Stimulated activated CD4-positive, alpha-beta T cell treated with anti-CD3 and anti-CD28 coated beads, Interleukin-12 subunit alpha, Interleukin-12 subunit beta, amount 100 ng/mL, for 24 hours (primary cell): ENCODE measurements at regions not wholly inside any gene's neighbourhood (a gene's known extent, or its start where the extent isn't known, plus 50 kb on each side); places are given as distances from the start of the nearest gene placed in this dataset.

Experiments
- DNase-seq, 2 experiments: peaks; one replicate each; pipeline ENCODE4 v3.0.0-alpha.2; 2020; ENCODE audit warnings: low read depth in 2 of 2

GRCh38 chrX:39905946-39906345 is 191.8 kb downstream of the BCOR start:
- DNase-seq, result no peak

DNA sequence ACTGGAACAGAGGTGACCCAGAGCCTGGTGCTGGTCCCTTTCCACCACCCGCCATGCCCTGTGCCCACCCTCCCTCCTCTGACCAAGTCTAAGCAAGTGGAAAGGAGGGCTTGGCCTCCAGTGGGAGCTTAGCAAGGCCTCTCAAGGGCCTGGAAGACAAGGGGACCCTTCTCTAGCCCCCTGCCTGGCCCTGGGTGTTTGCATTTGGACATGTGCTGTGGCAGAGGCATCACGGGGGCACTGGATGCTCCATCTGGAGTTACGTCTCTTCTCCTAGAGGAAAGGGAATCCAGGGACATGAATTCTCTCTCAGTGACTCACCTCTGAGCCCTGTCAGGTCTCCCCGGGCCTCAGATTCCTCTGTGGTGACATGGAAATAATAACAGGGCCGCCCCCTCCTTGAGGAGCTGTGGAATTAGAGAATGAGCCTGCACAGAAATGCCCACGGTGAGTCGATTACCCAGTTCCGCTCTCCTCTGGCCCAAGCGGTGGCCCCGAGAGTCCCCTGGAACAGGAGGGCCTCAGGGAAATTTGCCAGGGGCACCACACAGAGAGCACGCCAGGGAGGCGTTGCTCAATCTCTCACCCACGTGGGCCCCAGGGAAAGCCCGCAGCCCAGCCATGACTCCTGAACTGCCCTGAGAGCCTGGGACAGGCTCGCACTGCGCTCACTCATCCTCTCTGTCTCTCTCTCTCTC is 189.6 kb downstream of the BCOR start:
- no peak for DNase-seq

GRCh38 chrX:39909996-39910395 is 187.8 kb downstream of the BCOR start:
- DNase-seq, result no peak

DNA sequence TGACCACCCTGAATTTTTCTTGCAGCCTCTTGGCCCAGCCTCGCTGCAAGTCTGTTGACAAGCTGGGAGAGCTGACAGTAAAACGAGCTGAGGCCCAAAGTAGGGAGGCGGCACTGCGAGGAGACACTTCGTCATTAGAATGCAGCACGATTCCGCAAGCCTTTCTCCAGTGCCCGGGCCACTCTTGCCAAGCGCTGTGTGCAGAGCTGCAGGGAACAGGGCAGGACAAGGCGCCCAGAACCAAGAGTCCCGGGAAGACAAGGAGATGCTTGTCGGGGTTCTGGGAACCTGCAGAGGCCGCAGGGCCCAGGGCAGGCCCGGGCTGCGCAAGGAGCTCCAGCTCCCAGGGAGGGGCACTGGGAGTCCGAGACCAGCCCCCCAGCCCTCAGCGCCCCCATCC is 187.1 kb downstream of the BCOR start:
- no peak for DNase-seq

DNA sequence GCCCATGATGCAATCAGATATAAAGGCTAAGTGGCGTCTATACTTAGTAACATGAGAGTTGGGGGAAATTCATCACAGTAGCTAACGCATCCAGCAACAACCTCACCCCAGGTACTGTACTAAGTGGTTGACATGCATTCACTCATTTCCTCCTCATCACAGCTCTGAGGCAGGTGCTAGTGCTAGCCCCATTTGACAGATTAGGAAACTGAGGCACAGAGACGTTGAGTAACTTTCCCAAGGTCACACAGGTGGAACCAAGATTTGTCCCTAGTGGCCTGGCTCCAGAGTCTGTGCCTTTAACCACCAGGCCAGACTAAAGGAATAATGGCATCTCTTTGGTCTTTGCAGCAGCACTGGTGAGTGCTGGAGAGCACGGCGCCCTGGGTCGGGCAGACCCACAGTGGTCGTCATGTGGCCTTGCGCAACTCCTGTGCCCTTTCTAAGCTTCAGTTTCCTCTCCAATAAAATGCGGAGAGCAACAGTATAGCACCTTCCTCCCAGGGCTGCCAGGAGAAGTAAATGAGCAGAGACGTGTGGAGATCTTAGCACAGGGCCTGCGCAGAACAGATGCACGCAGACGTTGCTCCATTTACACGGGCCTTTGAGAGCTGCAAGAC is 186.4 kb downstream of the BCOR start:
- DNase-seq, result no peak

DNA sequence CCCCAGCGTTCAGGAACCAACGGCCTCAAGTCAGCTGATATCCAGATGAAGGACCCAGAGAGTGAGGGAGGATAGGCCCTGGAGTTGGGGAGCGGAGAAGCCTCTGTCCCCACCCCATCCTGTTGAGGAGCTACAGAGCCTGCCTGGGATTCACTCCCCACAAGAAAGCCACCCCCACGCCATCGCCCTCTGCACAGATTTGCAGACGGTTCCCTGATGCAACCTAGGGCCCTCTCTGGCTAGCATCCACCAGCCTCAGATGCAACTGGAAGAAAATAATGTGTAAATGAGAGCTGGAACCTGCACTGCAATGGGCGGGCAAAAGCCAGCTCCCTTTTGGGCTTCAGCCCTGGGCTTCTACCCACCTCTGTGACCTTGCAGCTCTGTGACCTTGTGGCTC is 185.6 kb downstream of the BCOR start:
- no peak for DNase-seq

- no peak for DNase-seq
These were observed 182.7 kb downstream of the BCOR start for GRCh38 chrX:39915081-39915480.

DNA sequence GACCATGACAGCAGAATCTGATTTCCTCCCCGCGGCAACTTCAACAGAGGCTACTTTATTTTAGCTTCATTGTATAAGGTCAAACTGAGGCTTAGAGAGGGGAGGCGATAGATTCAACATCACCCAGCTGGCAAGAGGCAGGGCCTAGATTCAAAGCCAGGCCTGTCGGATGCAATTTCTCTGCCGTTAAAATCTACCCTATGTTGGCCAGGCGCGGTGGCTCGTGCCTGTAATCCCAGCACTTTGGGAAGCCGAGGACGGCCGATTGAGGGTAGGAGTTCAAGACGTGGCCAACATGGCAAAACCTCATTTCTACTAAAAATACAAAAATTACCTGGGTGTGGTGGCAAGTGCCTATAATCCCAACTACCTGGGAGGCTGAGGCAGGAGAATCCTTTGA is 182.2 kb downstream of the BCOR start:
- DNase-seq, result no peak

GRCh38 chrX:39921838-39922237 is 175.9 kb downstream of the BCOR start:
- DNase-seq, result no peak

DNA sequence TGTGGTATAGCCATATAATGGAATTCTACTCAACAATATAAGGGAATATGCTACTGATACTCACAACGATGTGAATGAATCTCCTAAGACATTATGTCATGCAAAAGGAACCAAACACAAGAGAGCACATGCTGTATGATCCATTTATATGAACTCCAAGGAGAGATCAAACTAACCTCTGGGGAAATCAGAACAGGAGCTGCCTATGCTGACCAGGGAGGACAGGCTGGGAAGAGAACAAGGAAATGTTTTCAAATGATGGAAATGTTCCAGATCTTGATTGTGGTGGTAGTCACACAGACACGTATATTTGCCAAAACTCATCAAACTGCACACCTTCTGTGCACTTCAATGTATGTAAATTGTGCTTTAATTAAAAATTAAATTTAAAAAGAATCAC is 175.3 kb downstream of the BCOR start:
- no peak for DNase-seq

GRCh38 chrX:39922926-39923325 is 174.8 kb downstream of the BCOR start:
- no peak for DNase-seq

DNA sequence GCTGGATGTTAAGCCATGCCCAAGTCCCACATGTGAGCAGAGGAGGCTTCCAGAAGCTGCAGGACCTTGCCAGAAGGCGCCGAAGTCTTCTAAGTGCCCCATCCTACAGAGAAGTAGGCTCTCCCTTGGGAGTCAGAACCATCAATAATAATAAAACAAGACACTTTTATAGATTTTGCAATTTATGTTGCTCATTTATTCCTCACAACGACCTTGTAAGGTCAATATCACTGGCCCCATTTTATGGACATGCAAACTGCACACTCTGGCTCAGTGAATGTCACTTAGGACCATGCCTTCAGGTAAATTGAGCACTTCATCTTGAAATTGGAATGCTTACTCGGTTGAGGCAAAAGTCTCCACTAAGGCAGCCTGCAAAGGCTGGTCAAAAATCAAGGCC is 170.4 kb downstream of the BCOR start:
- no peak for DNase-seq

GRCh38 chrX:39928704-39929378 is 168.9 kb downstream of the BCOR start:
- no peak for DNase-seq

GRCh38 chrX:39929379-39930025 is 168.3 kb downstream of the BCOR start:
- no peak for DNase-seq

GRCh38 chrX:39930786-39931528 is 166.8 kb downstream of the BCOR start:
- DNase-seq, result no peak

GRCh38 chrX:39931529-39932282 is 166.1 kb downstream of the BCOR start:
- DNase-seq, result no peak

DNA sequence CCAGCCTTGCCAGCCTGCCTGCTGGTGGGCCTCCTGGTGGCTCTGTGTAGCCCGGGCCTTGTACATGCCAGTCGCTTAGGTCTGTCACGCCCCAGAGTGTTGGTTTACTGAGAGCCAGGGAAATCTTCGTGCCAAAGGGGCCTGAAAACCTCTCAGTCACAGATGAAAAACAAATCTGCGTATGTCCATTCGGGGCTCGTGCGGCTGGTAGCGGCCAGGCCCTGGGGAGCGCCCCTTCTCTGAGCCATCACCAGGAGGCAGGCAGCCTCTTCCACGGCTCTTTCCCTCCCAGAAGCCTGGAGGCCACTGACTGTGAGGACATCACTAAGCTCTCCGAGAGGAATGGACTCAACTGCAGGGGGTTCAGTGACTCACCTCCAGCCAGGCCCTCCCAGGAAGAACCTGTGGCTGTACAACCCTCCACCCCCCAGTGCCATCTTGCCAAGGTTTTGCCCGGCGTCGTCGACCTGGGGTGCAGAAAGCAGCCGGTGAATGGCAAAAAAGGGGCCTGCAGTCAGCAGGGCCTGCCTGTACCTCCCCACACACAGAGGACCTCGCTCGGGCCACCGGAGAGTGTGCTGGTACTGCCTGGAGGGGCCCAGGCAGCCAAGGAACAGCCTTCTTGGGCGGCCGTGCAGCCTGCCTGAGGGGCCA is 162.2 kb downstream of the BCOR start:
- no peak for DNase-seq

- DNase-seq, result no peak
These were observed 160.6 kb downstream of the BCOR start for GRCh38 chrX:39936886-39937770.

GRCh38 chrX:39938466-39938865 is 159.3 kb downstream of the BCOR start:
- no peak for DNase-seq

- DNase-seq, result no peak
These were observed 158.1 kb downstream of the BCOR start for GRCh38 chrX:39939678-39940077.
